Naive B cell (primary cell): ENCODE measurements at regions not wholly inside any gene's neighbourhood (a gene's known extent, or its start where the extent isn't known, plus 50 kb on each side); places are given as distances from the start of the nearest gene placed in this dataset.

Source experiments
- ATAC-seq, 2 donors: fragments of 150-1000 bp; cut with Tn5 transposase; 2 replicates each; pipeline ENCODE4 v1.10.0; 2021; ENCODE audit warnings: low read depth in 2 of 2, mild to moderate bottlenecking in 2 of 2, moderate library complexity in 2 of 2
- DNase-seq: peaks from one replicate; pipeline ENCODE4 v3.0.0; 2022
- H3K27ac Mint-ChIP-seq, 6 donors: one replicate each; pipeline ENCODE4 v1.8.0; 2020 to 2022; ENCODE audit warnings: mild to moderate bottlenecking in 6 of 6, mixed read lengths in 6 of 6, moderate library complexity in 5 of 6, inconsistent platforms in 2 of 6
- H3K27me3 Mint-ChIP-seq, 3 donors: one replicate each; pipeline ENCODE4 v1.8.0; 2021 to 2022; ENCODE audit warnings: mixed read lengths in 3 of 3, mild to moderate bottlenecking in 1 of 3
- H3K36me3 Mint-ChIP-seq, 2 donors: one replicate each; pipeline ENCODE4 v1.8.0; 2020 to 2022; ENCODE audit warnings: mixed read lengths in 2 of 2, inconsistent platforms in 1 of 2, mild to moderate bottlenecking in 1 of 2
- H3K4me1 Mint-ChIP-seq, 3 donors: one replicate each; pipeline ENCODE4 v1.8.0; 2020 to 2022; ENCODE audit warnings: mixed read lengths in 3 of 3, inconsistent platforms in 1 of 3, mild to moderate bottlenecking in 1 of 3, moderate library complexity in 1 of 3
- H3K4me3 Mint-ChIP-seq, 8 donors: one replicate each; pipeline ENCODE4 v1.8.0; 2020 to 2022; ENCODE audit warnings: mild to moderate bottlenecking in 8 of 8, mixed read lengths in 8 of 8, moderate library complexity in 8 of 8, inconsistent platforms in 2 of 8
- H3K9me3 Mint-ChIP-seq, 7 donors: one replicate each; pipeline ENCODE4 v1.8.0; 2020 to 2022; ENCODE audit warnings: mixed read lengths in 7 of 7, mild to moderate bottlenecking in 5 of 7, inconsistent platforms in 2 of 7, moderate library complexity in 1 of 7

GRCh38 chr11:109132539-109132938 is 289.5 kb upstream of the C11orf87 start:
- H3K4me1 Mint-ChIP-seq = no peaks in the 10 kb centered on the region
- peaks cover 0 to 4% (median 0%) of the 10 kb centered on the region in 3 donors for H3K27me3 Mint-ChIP-seq
- H3K27ac Mint-ChIP-seq = no peak overlapping the region
- no peaks in the 10 kb centered on the region for H3K36me3 Mint-ChIP-seq
- peaks cover 0 to 8% (median 4%) of the 10 kb centered on the region in 7 donors for H3K9me3 Mint-ChIP-seq
- DNase-seq (no peak), ATAC-seq (no peak)
- H3K4me3 Mint-ChIP-seq = no peak overlapping the region

GRCh38 chr11:109133159-109133558 is 288.8 kb upstream of the C11orf87 start:
- no peak overlapping the region for H3K27ac Mint-ChIP-seq
- DNase-seq = no peak
- ATAC-seq = no peak
- no peaks in the 10 kb centered on the region for H3K4me1 Mint-ChIP-seq
- H3K36me3 Mint-ChIP-seq = no peaks in the 10 kb centered on the region
- H3K4me3 Mint-ChIP-seq = no peak overlapping the region
- H3K9me3 Mint-ChIP-seq = peaks cover 0 to 8% (median 4%) of the 10 kb centered on the region in 7 donors
- peaks cover 0 to 4% (median 0%) of the 10 kb centered on the region in 3 donors for H3K27me3 Mint-ChIP-seq

GRCh38 chr11:109135627-109136026 is 286.4 kb upstream of the C11orf87 start:
- Mint-ChIP-seq H3K4me1 (no peaks in the 10 kb centered on the region), H3K4me3 (no peak overlapping the region), H3K27me3 (peaks cover 0 to 4% (median 0%) of the 10 kb centered on the region in 3 donors), H3K9me3 (peaks cover 0 to 7% (median 4%) of the 10 kb centered on the region in 7 donors), H3K27ac (no peak overlapping the region), H3K36me3 (no peaks in the 10 kb centered on the region)
- DNase-seq = no peak
- ATAC-seq = no peak

GRCh38 chr11:109138196-109138595 is 283.8 kb upstream of the C11orf87 start:
- ATAC-seq (no peak), DNase-seq (no peak)
- no peaks in the 10 kb centered on the region for H3K27me3 Mint-ChIP-seq
- no peaks in the 10 kb centered on the region for H3K36me3 Mint-ChIP-seq
- no peaks in the 10 kb centered on the region for H3K4me1 Mint-ChIP-seq
- no peak overlapping the region for H3K27ac Mint-ChIP-seq
- no peak overlapping the region for H3K4me3 Mint-ChIP-seq
- H3K9me3 Mint-ChIP-seq = peaks cover 0 to 8% (median 4%) of the 10 kb centered on the region in 7 donors

- Mint-ChIP-seq H3K4me1 (no peaks in the 10 kb centered on the region), H3K4me3 (no peak overlapping the region), H3K9me3 (peaks cover 3 to 13% (median 6%) of the 10 kb centered on the region in 7 donors), H3K36me3 (no peaks in the 10 kb centered on the region), H3K27ac (no peak overlapping the region), H3K27me3 (no peaks in the 10 kb centered on the region)
- ATAC-seq = no peak
- no peak for DNase-seq
Observed at GRCh38 chr11:109140426-109140825, 281.6 kb upstream of the C11orf87 start.

GRCh38 chr11:109140857-109141515 is 281.0 kb upstream of the C11orf87 start:
- Mint-ChIP-seq H3K9me3 (peaks cover 0 to 9% (median 4%) of the 10 kb centered on the region in 7 donors), H3K4me3 (no peak overlapping the region), H3K4me1 (no peaks in the 10 kb centered on the region), H3K27me3 (no peaks in the 10 kb centered on the region), H3K27ac (no peak overlapping the region), H3K36me3 (no peaks in the 10 kb centered on the region)
- ATAC-seq (no peak), DNase-seq (no peak)

GRCh38 chr11:109145287-109145686 is 276.7 kb upstream of the C11orf87 start:
- Mint-ChIP-seq H3K27me3 (no peaks in the 10 kb centered on the region), H3K36me3 (no peaks in the 10 kb centered on the region), H3K4me3 (no peak overlapping the region), H3K9me3 (peaks cover 0 to 9% (median 2%) of the 10 kb centered on the region in 7 donors), H3K27ac (no peak overlapping the region), H3K4me1 (no peaks in the 10 kb centered on the region)
- ATAC-seq = no peak
- DNase-seq = no peak

GRCh38 chr11:109147726-109148125 is 274.3 kb upstream of the C11orf87 start:
- no peaks in the 10 kb centered on the region for H3K27me3 Mint-ChIP-seq
- no peak for ATAC-seq
- peak overlapping the region in 1 of 6 donors; percentile 55 for H3K27ac Mint-ChIP-seq
- no peak overlapping the region for H3K4me3 Mint-ChIP-seq
- H3K36me3 Mint-ChIP-seq = no peaks in the 10 kb centered on the region
- no peaks in the 10 kb centered on the region for H3K4me1 Mint-ChIP-seq
- no peak for DNase-seq
- H3K9me3 Mint-ChIP-seq = peaks cover 0 to 9% (median 2%) of the 10 kb centered on the region in 7 donors

- no peak overlapping the region for H3K4me3 Mint-ChIP-seq
- DNase-seq = no peak
- ATAC-seq = no peak
- H3K27me3 Mint-ChIP-seq = no peaks in the 10 kb centered on the region
- H3K9me3 Mint-ChIP-seq = peaks cover 0 to 9% (median 2%) of the 10 kb centered on the region in 7 donors
- H3K27ac Mint-ChIP-seq = no peak overlapping the region
- H3K4me1 Mint-ChIP-seq = no peaks in the 10 kb centered on the region
- no peaks in the 10 kb centered on the region for H3K36me3 Mint-ChIP-seq
Observed at GRCh38 chr11:109148669-109149068, 273.3 kb upstream of the C11orf87 start.

- no peaks in the 10 kb centered on the region for H3K4me1 Mint-ChIP-seq
- no peaks in the 10 kb centered on the region for H3K36me3 Mint-ChIP-seq
- peaks cover 0 to 5% (median 2%) of the 10 kb centered on the region in 7 donors for H3K9me3 Mint-ChIP-seq
- DNase-seq (no peak), ATAC-seq (no peak)
- no peak overlapping the region for H3K4me3 Mint-ChIP-seq
- no peak overlapping the region for H3K27ac Mint-ChIP-seq
- H3K27me3 Mint-ChIP-seq = no peaks in the 10 kb centered on the region
Observed at GRCh38 chr11:109150581-109150980, 271.4 kb upstream of the C11orf87 start.

GRCh38 chr11:109153836-109154235 is 268.2 kb upstream of the C11orf87 start:
- H3K27me3 Mint-ChIP-seq = no peaks in the 10 kb centered on the region
- H3K4me3 Mint-ChIP-seq = no peak overlapping the region
- no peak overlapping the region for H3K27ac Mint-ChIP-seq
- no peaks in the 10 kb centered on the region for H3K4me1 Mint-ChIP-seq
- H3K9me3 Mint-ChIP-seq = peaks cover 0 to 17% (median 3%) of the 10 kb centered on the region in 7 donors
- no peak for DNase-seq
- no peak for ATAC-seq
- H3K36me3 Mint-ChIP-seq = no peaks in the 10 kb centered on the region

- Mint-ChIP-seq H3K27me3 (no peaks in the 10 kb centered on the region), H3K9me3 (peaks cover 1 to 22% (median 7%) of the 10 kb centered on the region in 7 donors), H3K4me3 (no peak overlapping the region), H3K27ac (no peak overlapping the region), H3K4me1 (no peaks in the 10 kb centered on the region), H3K36me3 (no peaks in the 10 kb centered on the region)
- DNase-seq (no peak), ATAC-seq (no peak)
Observed at GRCh38 chr11:109155291-109155690, 266.7 kb upstream of the C11orf87 start.

- no peaks in the 10 kb centered on the region for H3K36me3 Mint-ChIP-seq
- H3K4me1 Mint-ChIP-seq = no peaks in the 10 kb centered on the region
- DNase-seq (no peak), ATAC-seq (no peak)
- no peak overlapping the region for H3K27ac Mint-ChIP-seq
- H3K27me3 Mint-ChIP-seq = no peaks in the 10 kb centered on the region
- H3K4me3 Mint-ChIP-seq = no peak overlapping the region
- peaks cover 3 to 11% (median 7%) of the 10 kb centered on the region in 7 donors for H3K9me3 Mint-ChIP-seq
Observed at GRCh38 chr11:109165035-109165434, 257.0 kb upstream of the C11orf87 start.

- peaks cover 0 to 4% (median 0%) of the 10 kb centered on the region in 7 donors for H3K9me3 Mint-ChIP-seq
- no peak overlapping the region for H3K27ac Mint-ChIP-seq
Observed at GRCh38 chr11:109166441-109166840, 255.5 kb upstream of the C11orf87 start.

More at GRCh38 chr11:109166441-109166840, 255.5 kb upstream of the C11orf87 start:
- H3K4me3 Mint-ChIP-seq = no peak overlapping the region
- no peaks in the 10 kb centered on the region for H3K36me3 Mint-ChIP-seq
- H3K27me3 Mint-ChIP-seq = no peaks in the 10 kb centered on the region
- no peaks in the 10 kb centered on the region for H3K4me1 Mint-ChIP-seq
- ATAC-seq = no peak
- DNase-seq = no peak
